GM23338 (cell line): ENCODE measurements at regions not wholly inside any gene's neighbourhood (a gene's known extent, or its start where the extent isn't known, plus 50 kb on each side); places are given as distances from the start of the nearest gene placed in this dataset.
A peak's percentile ranks its signal among the peaks of the same experiment; 100 is the strongest.
"Not testable (repeated sequence)": the region's sequence is repeated elsewhere in the genome, so short reads cannot be mapped to it uniquely, and the experiment has no call there.

Source experiments
- ATAC-seq: fragments of 200-7000 bp; cut with Tn5 transposase; 3 replicates; pipeline ENCODE4 v1.9.1; 2020
- DNase-seq: peaks from one replicate; pipeline ENCODE4 v3.0.0-alpha.2; 2015; ENCODE audit warnings: low spot score
- H2AFZ ChIP-seq: fragments of 200-600 bp; sonication (generic); 2 replicates; pipeline ENCODE4 v1.8.0; 2016; ENCODE audit warnings: antibody characterized with exemption, mild to moderate bottlenecking, moderate library complexity
- H3F3A ChIP-seq: fragments of 200-600 bp; sonication (generic); replicated peaks from 2 replicates; pipeline ENCODE4 v1.8.0; 2017; ENCODE audit warnings: antibody characterized with exemption, mixed run types, low read depth
- H3K27ac ChIP-seq: fragments of 200-600 bp; sonication (generic); 2 replicates; pipeline ENCODE4 v1.6.1; 2016; ENCODE audit warnings: low read depth
- H3K27me3 ChIP-seq: fragments of 200-600 bp; sonication (generic); 2 replicates; pipeline ENCODE4 v1.8.0; 2016; ENCODE audit warnings: mild to moderate bottlenecking, mixed run types, moderate library complexity; ENCODE audit not compliant: insufficient read depth
- H3K36me3 ChIP-seq: fragments of 200-600 bp; sonication (generic); 2 replicates; pipeline ENCODE4 v1.8.0; 2016; ENCODE audit warnings: mild to moderate bottlenecking; ENCODE audit not compliant: insufficient read depth
- H3K4me1 ChIP-seq: fragments of 200-600 bp; sonication (generic); 2 replicates; pipeline ENCODE4 v1.8.0; 2016; ENCODE audit warnings: mild to moderate bottlenecking, moderate library complexity; ENCODE audit not compliant: insufficient read depth
- H3K4me2 ChIP-seq: fragments of 200-600 bp; sonication (generic); 2 replicates; pipeline ENCODE4 v1.7.1; 2017; ENCODE audit warnings: mixed run types
- H3K4me3 ChIP-seq: fragments of 200-600 bp; sonication (generic); 2 replicates; pipeline ENCODE4 v1.6.1; 2016; ENCODE audit warnings: mixed run types
- H3K79me2 ChIP-seq: fragments of 200-600 bp; sonication (generic); replicated peaks from 2 replicates; pipeline ENCODE4 v1.8.0; 2017; ENCODE audit warnings: mild to moderate bottlenecking; ENCODE audit not compliant: insufficient read depth
- H3K9me2 ChIP-seq: fragments of 200-600 bp; sonication (generic); 2 replicates; pipeline ENCODE4 v1.8.0; 2017; ENCODE audit not compliant: insufficient read depth
- H4K20me1 ChIP-seq: fragments of 200-600 bp; sonication (generic); replicated peaks from 2 replicates; pipeline ENCODE4 v1.8.0; 2017; ENCODE audit warnings: mild to moderate bottlenecking; ENCODE audit not compliant: insufficient read depth
- H3K27ac Mint-ChIP-seq: 2 replicates; pipeline ENCODE4 v1.8.0; 2020; ENCODE audit warnings: inconsistent platforms, mild to moderate bottlenecking, moderate library complexity, mixed read lengths
- H3K27me3 Mint-ChIP-seq: 3 replicates; pipeline ENCODE4 v1.8.0; 2022; ENCODE audit warnings: low read depth, mild to moderate bottlenecking, moderate library complexity, mixed read lengths, inconsistent platforms; ENCODE audit not compliant: insufficient read depth, poor library complexity
- H3K36me3 Mint-ChIP-seq: 3 replicates; pipeline ENCODE4 v1.8.0; 2021; ENCODE audit warnings: low read depth, mild to moderate bottlenecking, inconsistent platforms, moderate library complexity, mixed read lengths
- H3K4me1 Mint-ChIP-seq: 3 replicates; pipeline ENCODE4 v1.8.0; 2020; ENCODE audit warnings: mild to moderate bottlenecking, inconsistent platforms, mixed read lengths
- H3K4me3 Mint-ChIP-seq: 3 replicates; pipeline ENCODE4 v1.8.0; 2021; ENCODE audit warnings: moderate library complexity, mild to moderate bottlenecking, inconsistent platforms, mixed read lengths
- H3K9me3 Mint-ChIP-seq: 3 replicates; pipeline ENCODE4 v1.8.0; 2020; ENCODE audit warnings: moderate library complexity, mild to moderate bottlenecking, inconsistent platforms, mixed read lengths
- EZH2phosphoT487 ChIP-seq: fragments of 200-600 bp; sonication (generic); IDR thresholded peaks from one replicate; pipeline ENCODE4 v1.8.1; 2018; ENCODE audit warnings: antibody characterized with exemption; ENCODE audit not compliant: unreplicated experiment
- JUNB ChIP-seq: IDR thresholded peaks from one replicate; pipeline ENCODE4 v1.6.1; 2016; ENCODE audit warnings: antibody characterized with exemption; ENCODE audit not compliant: unreplicated experiment
- NANOG ChIP-seq: IDR thresholded peaks from 2 replicates; pipeline ENCODE4 v1.6.1; 2016; ENCODE audit warnings: antibody characterized with exemption, borderline replicate concordance
- POLR2AphosphoS5 ChIP-seq: IDR thresholded peaks from 2 replicates; pipeline ENCODE4 v1.6.1; 2016; ENCODE audit warnings: antibody characterized with exemption, low read depth
- STAT1 ChIP-seq: IDR thresholded peaks from one replicate; pipeline ENCODE4 v1.6.1; 2016; ENCODE audit warnings: antibody characterized with exemption; ENCODE audit not compliant: unreplicated experiment
- ZNF114 ChIP-seq: fragments of 250-450 bp; sonication (Bioruptor Pico); IDR thresholded peaks from 2 replicates; pipeline ENCODE4 v1.5.0; 2020; ENCODE audit warnings: mild to moderate bottlenecking, moderate library complexity
- ZNF331 ChIP-seq: fragments of 250-450 bp; sonication (Bioruptor Pico); IDR thresholded peaks from 2 replicates; pipeline ENCODE4 v1.5.0; 2020; ENCODE audit warnings: low read depth, mild to moderate bottlenecking, moderate library complexity
- TF ChIP-seq, protein P1 (sequence below), 2 experiments: fragments of 200-600 bp in 1 of 2; sonication (generic) in 1 of 2; conservative IDR thresholded peaks; 2 replicates each; pipeline versions ENCODE4 v1.5.1 to v1.6.1; 2016 to 2017; ENCODE audit warnings: antibody characterized with exemption in 2 of 2, low read depth in 2 of 2, mild to moderate bottlenecking in 2 of 2, moderate library complexity in 1 of 2
- TF ChIP-seq, protein P2 (sequence below): IDR thresholded peaks from one replicate; pipeline ENCODE4 v1.6.1; 2018; ENCODE audit warnings: antibody characterized with exemption; ENCODE audit not compliant: unreplicated experiment
- TF ChIP-seq, protein P3 (sequence below): IDR thresholded peaks from 2 replicates; pipeline ENCODE4 v1.6.1; 2016; ENCODE audit warnings: antibody characterized with exemption
- TF ChIP-seq, protein P4 (sequence below): fragments of 250-450 bp; sonication (Bioruptor Pico); IDR thresholded peaks from 2 replicates; pipeline ENCODE4 v1.5.0; 2020; ENCODE audit warnings: mild to moderate bottlenecking, moderate library complexity

DNA sequence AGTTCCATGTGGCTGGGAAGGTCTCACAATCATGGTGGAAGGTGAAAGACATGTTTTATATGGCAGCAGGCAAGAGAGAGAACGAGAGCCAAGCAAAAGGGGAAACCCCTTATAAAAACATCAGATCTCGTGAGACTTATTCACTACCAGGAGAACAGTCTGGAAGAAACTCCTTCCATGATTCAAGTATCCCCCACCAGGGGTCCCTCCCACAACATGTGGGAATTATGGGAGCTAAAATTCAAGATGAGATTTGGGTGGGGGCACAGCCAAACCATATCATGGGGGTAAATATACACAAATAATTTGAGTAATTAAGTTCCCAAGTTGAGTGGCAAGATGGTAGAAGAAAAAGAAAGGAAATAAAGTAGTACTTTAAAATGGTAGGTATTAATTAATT, 91.0 kb upstream of the CCDC91 start:
- not testable (repeated sequence) for DNase-seq, H3K4me1 ChIP-seq, H3K9me2 ChIP-seq, H3K4me3 Mint-ChIP-seq, H3K36me3 Mint-ChIP-seq, H3K27me3 ChIP-seq, ATAC-seq, H3K4me1 Mint-ChIP-seq, H4K20me1 ChIP-seq, H3K9me3 Mint-ChIP-seq, H3K79me2 ChIP-seq, H3K27me3 Mint-ChIP-seq, H2AFZ ChIP-seq, H3K27ac Mint-ChIP-seq, H3K4me2 ChIP-seq, H3K4me3 ChIP-seq, H3K36me3 ChIP-seq, H3K27ac ChIP-seq, H3F3A ChIP-seq
- TF ChIP-seq, protein P1, sequence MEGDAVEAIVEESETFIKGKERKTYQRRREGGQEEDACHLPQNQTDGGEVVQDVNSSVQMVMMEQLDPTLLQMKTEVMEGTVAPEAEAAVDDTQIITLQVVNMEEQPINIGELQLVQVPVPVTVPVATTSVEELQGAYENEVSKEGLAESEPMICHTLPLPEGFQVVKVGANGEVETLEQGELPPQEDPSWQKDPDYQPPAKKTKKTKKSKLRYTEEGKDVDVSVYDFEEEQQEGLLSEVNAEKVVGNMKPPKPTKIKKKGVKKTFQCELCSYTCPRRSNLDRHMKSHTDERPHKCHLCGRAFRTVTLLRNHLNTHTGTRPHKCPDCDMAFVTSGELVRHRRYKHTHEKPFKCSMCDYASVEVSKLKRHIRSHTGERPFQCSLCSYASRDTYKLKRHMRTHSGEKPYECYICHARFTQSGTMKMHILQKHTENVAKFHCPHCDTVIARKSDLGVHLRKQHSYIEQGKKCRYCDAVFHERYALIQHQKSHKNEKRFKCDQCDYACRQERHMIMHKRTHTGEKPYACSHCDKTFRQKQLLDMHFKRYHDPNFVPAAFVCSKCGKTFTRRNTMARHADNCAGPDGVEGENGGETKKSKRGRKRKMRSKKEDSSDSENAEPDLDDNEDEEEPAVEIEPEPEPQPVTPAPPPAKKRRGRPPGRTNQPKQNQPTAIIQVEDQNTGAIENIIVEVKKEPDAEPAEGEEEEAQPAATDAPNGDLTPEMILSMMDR (conservative IDR thresholded peaks at IDR 0.05; ENCODE audit: low read depth in 2 of 2): peak; percentile 17 to 22; a peak in 3 of 4 replicates

DNA sequence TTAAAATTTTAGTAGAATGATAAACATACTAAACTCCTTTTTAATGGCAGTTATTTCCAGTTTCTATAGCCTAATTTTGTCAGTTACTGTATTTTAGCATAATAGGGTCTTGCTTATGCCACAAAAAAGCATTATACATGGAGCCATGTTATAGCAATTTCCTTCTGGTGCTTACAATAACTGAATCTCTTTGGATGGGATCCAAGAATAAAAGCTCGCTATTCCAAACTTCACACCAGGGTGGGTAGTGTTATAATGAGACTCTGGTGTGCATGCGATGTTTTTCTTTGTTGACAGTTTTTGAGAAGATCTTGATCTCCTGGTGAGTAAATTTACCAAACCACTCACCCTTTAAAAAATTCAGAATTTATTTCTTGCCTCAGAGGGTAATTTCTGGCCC, 90.4 kb upstream of the CCDC91 start:
- H3K27me3 Mint-ChIP-seq: no peaks in the 10 kb centered on the region
- Histone ChIP-seq H3F3A (no peaks in the 10 kb centered on the region), H3K4me3 (no peak overlapping the region), H4K20me1 (no peaks in the 10 kb centered on the region), H3K27ac (no peak overlapping the region), H3K27me3 (no peaks in the 10 kb centered on the region), H3K4me2 (no peak overlapping the region), H2AFZ (no peak overlapping the region), H3K79me2 (no peaks in the 10 kb centered on the region), H3K36me3 (no peaks in the 10 kb centered on the region), H3K9me2 (no peaks in the 10 kb centered on the region), H3K4me1 (no peaks in the 10 kb centered on the region)
- H3K9me3 Mint-ChIP-seq: no peaks in the 10 kb centered on the region
- no peaks in the 10 kb centered on the region for H3K36me3 Mint-ChIP-seq
- no peaks in the 10 kb centered on the region for H3K4me1 Mint-ChIP-seq
- no peak overlapping the region for H3K4me3 Mint-ChIP-seq
- ATAC-seq (no peak), DNase-seq (no peak)
- no peak overlapping the region for H3K27ac Mint-ChIP-seq
- TF ChIP-seq ZNF331 (CRISPR knock-in tag) (no peak), EZH2phosphoT487 (no peak), NANOG (no peak), JUNB (no peak), POLR2AphosphoS5 (no peak), STAT1 (no peak), ZNF114 (no peak)
- TF ChIP-seq, protein P2, sequence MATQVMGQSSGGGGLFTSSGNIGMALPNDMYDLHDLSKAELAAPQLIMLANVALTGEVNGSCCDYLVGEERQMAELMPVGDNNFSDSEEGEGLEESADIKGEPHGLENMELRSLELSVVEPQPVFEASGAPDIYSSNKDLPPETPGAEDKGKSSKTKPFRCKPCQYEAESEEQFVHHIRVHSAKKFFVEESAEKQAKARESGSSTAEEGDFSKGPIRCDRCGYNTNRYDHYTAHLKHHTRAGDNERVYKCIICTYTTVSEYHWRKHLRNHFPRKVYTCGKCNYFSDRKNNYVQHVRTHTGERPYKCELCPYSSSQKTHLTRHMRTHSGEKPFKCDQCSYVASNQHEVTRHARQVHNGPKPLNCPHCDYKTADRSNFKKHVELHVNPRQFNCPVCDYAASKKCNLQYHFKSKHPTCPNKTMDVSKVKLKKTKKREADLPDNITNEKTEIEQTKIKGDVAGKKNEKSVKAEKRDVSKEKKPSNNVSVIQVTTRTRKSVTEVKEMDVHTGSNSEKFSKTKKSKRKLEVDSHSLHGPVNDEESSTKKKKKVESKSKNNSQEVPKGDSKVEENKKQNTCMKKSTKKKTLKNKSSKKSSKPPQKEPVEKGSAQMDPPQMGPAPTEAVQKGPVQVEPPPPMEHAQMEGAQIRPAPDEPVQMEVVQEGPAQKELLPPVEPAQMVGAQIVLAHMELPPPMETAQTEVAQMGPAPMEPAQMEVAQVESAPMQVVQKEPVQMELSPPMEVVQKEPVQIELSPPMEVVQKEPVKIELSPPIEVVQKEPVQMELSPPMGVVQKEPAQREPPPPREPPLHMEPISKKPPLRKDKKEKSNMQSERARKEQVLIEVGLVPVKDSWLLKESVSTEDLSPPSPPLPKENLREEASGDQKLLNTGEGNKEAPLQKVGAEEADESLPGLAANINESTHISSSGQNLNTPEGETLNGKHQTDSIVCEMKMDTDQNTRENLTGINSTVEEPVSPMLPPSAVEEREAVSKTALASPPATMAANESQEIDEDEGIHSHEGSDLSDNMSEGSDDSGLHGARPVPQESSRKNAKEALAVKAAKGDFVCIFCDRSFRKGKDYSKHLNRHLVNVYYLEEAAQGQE: no peak
- TF ChIP-seq, protein P3, sequence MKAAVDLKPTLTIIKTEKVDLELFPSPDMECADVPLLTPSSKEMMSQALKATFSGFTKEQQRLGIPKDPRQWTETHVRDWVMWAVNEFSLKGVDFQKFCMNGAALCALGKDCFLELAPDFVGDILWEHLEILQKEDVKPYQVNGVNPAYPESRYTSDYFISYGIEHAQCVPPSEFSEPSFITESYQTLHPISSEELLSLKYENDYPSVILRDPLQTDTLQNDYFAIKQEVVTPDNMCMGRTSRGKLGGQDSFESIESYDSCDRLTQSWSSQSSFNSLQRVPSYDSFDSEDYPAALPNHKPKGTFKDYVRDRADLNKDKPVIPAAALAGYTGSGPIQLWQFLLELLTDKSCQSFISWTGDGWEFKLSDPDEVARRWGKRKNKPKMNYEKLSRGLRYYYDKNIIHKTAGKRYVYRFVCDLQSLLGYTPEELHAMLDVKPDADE: no peak
- TF ChIP-seq, protein P4, sequence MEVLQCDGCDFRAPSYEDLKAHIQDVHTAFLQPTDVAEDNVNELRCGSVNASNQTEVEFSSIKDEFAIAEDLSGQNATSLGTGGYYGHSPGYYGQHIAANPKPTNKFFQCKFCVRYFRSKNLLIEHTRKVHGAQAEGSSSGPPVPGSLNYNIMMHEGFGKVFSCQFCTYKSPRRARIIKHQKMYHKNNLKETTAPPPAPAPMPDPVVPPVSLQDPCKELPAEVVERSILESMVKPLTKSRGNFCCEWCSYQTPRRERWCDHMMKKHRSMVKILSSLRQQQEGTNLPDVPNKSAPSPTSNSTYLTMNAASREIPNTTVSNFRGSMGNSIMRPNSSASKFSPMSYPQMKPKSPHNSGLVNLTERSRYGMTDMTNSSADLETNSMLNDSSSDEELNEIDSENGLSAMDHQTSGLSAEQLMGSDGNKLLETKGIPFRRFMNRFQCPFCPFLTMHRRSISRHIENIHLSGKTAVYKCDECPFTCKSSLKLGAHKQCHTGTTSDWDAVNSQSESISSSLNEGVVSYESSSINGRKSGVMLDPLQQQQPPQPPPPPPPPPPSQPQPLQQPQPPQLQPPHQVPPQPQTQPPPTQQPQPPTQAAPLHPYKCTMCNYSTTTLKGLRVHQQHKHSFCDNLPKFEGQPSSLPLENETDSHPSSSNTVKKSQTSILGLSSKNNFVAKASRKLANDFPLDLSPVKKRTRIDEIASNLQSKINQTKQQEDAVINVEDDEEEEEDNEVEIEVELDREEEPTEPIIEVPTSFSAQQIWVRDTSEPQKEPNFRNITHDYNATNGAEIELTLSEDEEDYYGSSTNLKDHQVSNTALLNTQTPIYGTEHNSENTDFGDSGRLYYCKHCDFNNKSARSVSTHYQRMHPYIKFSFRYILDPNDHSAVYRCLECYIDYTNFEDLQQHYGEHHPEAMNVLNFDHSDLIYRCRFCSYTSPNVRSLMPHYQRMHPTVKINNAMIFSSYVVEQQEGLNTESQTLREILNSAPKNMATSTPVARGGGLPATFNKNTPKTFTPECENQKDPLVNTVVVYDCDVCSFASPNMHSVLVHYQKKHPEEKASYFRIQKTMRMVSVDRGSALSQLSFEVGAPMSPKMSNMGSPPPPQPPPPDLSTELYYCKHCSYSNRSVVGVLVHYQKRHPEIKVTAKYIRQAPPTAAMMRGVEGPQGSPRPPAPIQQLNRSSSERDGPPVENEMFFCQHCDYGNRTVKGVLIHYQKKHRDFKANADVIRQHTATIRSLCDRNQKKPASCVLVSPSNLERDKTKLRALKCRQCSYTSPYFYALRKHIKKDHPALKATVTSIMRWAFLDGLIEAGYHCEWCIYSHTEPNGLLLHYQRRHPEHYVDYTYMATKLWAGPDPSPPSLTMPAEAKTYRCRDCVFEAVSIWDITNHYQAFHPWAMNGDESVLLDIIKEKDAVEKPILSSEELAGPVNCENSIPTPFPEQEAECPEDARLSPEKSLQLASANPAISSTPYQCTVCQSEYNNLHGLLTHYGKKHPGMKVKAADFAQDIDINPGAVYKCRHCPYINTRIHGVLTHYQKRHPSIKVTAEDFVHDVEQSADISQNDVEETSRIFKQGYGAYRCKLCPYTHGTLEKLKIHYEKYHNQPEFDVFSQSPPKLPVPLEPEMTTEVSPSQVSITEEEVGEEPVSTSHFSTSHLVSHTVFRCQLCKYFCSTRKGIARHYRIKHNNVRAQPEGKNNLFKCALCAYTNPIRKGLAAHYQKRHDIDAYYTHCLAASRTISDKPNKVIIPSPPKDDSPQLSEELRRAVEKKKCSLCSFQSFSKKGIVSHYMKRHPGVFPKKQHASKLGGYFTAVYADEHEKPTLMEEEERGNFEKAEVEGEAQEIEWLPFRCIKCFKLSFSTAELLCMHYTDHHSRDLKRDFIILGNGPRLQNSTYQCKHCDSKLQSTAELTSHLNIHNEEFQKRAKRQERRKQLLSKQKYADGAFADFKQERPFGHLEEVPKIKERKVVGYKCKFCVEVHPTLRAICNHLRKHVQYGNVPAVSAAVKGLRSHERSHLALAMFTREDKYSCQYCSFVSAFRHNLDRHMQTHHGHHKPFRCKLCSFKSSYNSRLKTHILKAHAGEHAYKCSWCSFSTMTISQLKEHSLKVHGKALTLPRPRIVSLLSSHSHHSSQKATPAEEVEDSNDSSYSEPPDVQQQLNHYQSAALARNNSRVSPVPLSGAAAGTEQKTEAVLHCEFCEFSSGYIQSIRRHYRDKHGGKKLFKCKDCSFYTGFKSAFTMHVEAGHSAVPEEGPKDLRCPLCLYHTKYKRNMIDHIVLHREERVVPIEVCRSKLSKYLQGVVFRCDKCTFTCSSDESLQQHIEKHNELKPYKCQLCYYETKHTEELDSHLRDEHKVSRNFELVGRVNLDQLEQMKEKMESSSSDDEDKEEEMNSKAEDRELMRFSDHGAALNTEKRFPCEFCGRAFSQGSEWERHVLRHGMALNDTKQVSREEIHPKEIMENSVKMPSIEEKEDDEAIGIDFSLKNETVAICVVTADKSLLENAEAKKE (CRISPR knock-in tag): no peak
